PFSK-1 (cell line): ENCODE measurements at regions not wholly inside any gene's neighbourhood (a gene's known extent, or its start where the extent isn't known, plus 50 kb on each side); places are given as distances from the start of the nearest gene placed in this dataset.

Source experiments
- FOXP2 ChIP-seq: optimal IDR thresholded peaks from 2 replicates; pipeline ENCODE3; 2011; ENCODE audit warnings: borderline replicate concordance, control low read depth, inconsistent platforms; ENCODE audit not compliant: insufficient read depth; ENCODE audit errors: extremely low read length, extremely low read depth
- POLR2AphosphoS5 ChIP-seq: IDR thresholded peaks from 2 replicates; pipeline ENCODE4 v1.6.1; 2012; ENCODE audit warnings: low read depth, mild to moderate bottlenecking, control low read depth, low read length, moderate library complexity
- REST ChIP-seq, 2 experiments: IDR thresholded peaks; 2 replicates each; pipeline versions ENCODE4 v1.6.1 to v1.8.0; 2011 to 2012; ENCODE audit warnings: low read depth in 2 of 2, low read length in 2 of 2, control low read depth in 1 of 2, inconsistent platforms in 1 of 2, mild to moderate bottlenecking in 1 of 2, moderate library complexity in 1 of 2; ENCODE audit not compliant: insufficient read depth in 1 of 2
- SIN3A ChIP-seq: IDR thresholded peaks from 2 replicates; pipeline ENCODE4 v1.6.1; 2012; ENCODE audit warnings: mild to moderate bottlenecking, low read length, moderate library complexity, borderline replicate concordance; ENCODE audit not compliant: insufficient read depth
- TAF1 ChIP-seq: IDR thresholded peaks from 2 replicates; pipeline ENCODE4 v1.6.1; 2012; ENCODE audit warnings: low read length, control low read depth, borderline replicate concordance; ENCODE audit not compliant: insufficient read depth

- no peak for TF ChIP-seq POLR2AphosphoS5
- no peak for TF ChIP-seq SIN3A
- TF ChIP-seq REST (IDR thresholded peaks at IDR 0.05; ENCODE audit: insufficient read depth in 1 of 2, low read depth in 2 of 2, low read length in 2 of 2): no peak
- no peak for TF ChIP-seq TAF1
- TF ChIP-seq FOXP2: no peak
Observed at GRCh38 chr2:226018641-226019040, 619.1 kb downstream of the NYAP2 start.
